Islet precursor cell (in vitro differentiated cells): ENCODE measurements at regions not wholly inside any gene's neighbourhood (a gene's known extent, or its start where the extent isn't known, plus 50 kb on each side); places are given as distances from the start of the nearest gene placed in this dataset.

Experiments
- DNase-seq: peaks from one replicate; pipeline ENCODE4 v3.0.0-alpha.2; 2018

DNA sequence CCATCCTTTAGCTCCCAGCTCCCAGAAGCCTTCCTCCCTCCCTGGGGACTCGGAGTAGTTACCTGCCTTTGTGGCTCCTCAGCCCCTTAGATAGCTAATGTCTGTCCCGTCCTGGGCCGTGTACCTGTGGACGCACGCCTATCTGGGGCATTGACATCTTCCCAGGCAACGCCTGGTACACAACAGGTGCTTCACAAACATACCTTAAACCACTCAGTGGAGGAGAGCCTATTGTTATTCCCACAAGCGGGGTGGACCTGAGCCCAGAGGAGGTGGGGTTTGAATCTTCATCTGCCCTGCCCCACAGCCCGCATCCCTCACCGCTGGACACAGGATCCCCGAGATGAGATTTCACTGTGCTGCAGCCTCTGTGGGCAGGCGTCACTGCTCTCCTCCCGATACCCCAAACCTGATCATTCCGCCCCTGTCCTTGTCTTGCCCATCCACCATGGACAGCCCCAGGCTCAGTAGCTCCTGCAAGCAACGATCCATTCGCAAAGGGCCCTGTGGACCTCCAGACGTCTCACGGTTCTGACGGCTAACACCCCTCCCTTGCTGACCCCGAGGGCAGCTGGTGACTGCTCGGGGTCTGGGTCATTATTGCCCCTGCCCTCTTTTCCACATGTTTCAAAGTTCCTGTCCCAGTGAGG lies 73.8 kb upstream of the SHISAL1 start:
- DNase-seq = no peak

- DNase-seq = no peak
These were observed 73.0 kb upstream of the SHISAL1 start for GRCh38 chr22:44385781-44386180.

DNA sequence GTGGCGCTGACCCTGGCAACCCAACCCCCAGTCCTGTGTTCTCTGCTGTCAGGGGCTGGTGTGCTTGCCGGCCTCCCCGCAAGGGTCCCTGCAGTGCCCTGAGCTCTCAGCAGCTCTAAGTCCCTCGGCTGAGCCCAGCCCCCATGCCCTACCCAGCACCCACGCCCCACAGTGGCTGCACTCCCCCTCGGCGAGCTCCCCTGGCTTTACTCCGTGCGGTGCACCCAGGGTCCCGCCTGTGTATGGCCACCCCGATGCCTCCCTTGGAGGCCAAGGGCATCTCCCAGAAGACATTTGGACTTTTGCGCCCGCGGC lies 72.5 kb upstream of the SHISAL1 start:
- DNase-seq = no peak

DNA sequence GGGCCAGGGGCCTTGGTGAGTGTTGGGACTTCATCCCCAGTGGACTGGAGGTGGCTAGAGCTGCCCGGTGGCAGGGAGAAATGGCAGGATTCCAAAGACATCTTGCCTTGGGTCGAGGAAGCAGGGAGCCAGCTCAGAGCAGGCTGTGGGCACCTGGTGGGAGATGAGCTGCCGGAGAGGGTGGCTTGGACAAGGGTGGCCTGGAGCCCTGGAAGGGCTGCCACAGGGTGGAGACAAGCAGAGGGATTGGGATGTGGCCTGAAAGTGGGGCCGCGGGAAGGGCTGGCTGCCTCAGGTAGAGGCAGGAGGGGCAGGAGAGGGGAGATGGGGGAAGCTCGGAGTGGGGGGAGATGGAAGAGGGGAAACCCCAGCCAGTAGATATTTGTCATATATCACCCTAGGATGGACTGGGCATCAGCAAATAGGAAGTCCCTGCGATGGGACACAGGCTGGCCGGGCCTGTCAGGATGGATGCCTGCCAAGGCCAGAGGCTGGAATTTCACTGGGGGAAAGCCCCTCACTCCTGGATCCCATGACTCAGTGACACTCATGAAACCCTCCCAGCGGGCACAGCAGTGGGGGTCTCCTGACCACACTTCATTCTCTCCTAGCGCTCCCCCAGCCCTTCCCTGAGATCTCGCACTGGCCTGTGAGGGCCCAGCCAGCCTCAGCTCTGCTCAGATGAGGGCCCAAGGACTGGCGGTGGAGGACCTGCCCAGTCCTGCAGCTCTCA lies 72.0 kb upstream of the SHISAL1 start:
- no peak for DNase-seq

GRCh38 chr22:44383652-44384562 lies 71.2 kb upstream of the SHISAL1 start:
- no peak for DNase-seq

GRCh38 chr22:44383064-44383575 lies 70.4 kb upstream of the SHISAL1 start:
- DNase-seq = no peak

DNA sequence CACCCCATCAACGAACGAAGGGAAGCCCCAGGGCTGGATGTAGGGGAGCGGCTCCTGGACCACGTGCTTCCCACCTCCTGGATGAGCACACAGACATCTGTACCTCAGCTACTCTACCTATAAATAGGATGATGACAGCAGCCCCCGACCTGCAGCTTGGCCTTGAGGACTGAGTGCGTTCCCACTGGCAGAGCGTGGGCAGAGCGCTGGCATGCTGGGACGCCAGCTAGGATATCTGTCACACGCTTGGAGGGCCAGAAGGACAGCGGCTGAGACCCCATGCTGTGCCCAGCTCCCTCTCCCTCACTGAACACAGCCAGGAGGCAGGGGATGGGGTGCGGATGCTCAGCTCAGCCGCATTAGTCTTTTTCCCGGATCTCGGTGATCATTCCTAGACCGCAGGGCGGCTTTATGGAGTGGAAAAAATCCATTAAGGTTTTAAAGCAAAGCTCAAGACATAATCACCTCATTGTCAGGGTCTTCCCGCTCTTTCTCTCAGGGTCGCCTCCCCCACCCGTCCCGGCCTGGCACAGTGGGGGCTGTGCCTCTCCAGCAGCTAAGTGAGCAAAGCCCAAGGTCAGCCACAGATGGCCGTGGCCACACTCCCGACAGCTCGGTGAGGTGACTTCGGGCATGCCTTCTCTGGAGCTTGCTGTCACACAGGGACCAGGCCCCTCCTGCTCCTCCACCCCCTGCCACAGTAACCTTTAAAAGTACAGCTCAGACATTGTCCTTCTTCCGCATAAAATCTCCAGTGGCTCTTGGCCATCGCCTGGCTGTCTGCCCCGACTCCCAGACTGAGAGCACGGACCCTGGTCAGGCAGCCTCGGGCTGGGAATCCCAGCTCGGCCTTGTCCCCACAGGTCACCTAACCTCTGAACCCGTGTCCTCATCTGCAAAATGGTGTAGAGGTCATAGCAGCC lies 69.6 kb upstream of the SHISAL1 start:
- DNase-seq = no peak

DNA sequence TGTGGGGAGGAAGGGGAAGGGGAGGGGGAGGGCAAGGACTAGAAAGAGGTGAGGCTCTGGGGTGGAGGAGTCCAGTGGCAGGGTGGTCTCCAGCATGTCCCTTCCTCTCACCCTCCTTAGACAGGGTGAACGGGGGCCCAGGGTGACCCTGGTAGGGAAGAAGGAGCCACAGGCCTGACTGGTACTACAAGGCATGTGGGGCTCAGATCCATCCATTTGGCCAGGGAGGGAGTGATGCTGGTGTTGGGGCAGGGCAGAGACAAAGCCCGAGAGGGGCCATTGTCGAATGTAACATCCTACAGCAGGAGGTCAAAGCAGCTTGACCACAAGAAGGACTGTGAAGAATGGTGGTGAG lies 69.0 kb upstream of the SHISAL1 start:
- no peak for DNase-seq

DNA sequence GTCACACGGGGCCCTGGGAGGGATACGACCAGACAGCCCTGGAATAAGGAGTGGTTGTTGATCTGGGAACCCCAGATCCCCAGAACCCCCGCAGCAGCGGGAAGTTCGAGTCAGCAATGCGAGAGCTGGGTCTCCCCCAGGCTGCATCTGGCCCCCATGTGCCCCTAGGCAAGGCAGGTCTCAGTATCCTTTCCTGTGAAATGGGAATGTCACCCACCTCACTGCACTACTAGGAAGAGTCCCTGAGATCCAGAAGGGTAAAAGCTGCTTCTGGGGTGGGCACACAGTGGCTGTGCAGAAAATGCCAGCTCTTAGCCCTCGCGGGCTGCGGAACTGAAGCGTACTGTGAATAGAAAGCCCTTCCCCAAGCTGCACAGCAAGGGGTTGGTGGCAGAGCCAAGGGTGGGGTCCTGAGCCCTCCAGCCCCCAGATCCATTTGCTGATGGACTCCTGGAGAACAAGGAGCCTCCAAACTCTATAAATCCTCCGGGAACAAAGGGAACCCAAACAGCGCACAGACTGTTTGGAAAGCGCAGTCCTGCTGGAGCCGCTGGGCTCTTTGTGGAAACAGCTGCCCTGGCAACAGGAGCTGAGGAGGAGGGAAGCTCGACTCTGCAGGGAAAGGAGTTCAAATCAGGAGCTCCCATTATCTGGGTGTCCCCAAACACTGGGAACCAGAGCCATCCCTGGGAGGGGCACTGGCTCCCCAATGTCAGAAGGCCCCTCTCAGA lies 68.2 kb upstream of the SHISAL1 start:
- no peak for DNase-seq

- DNase-seq = no peak
These were observed 67.3 kb upstream of the SHISAL1 start for GRCh38 chr22:44379817-44380755.

GRCh38 chr22:44378380-44378779 lies 65.6 kb upstream of the SHISAL1 start:
- DNase-seq = no peak

DNA sequence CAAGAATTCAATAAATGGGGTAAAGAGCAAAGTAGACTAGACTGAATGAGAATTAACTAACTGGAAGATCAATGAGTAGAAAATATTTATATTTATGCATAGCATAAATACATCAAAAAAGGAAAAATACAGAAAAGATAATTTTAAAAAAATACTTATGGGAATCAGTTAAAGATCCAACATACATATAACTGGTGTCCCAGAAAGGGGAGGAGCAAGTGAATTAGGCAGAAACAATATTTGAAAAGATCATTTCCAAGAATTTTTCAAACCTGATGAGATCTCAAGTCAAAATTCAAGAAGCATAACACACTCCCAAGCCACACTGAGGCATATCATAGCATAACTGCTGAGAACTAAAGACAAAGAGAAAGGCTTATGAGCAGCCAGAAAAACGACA lies 62.7 kb upstream of the SHISAL1 start:
- DNase-seq = no peak

GRCh38 chr22:44373234-44373633 lies 60.5 kb upstream of the SHISAL1 start:
- DNase-seq = no peak

GRCh38 chr22:44372611-44373010 lies 59.9 kb upstream of the SHISAL1 start:
- DNase-seq = no peak

DNA sequence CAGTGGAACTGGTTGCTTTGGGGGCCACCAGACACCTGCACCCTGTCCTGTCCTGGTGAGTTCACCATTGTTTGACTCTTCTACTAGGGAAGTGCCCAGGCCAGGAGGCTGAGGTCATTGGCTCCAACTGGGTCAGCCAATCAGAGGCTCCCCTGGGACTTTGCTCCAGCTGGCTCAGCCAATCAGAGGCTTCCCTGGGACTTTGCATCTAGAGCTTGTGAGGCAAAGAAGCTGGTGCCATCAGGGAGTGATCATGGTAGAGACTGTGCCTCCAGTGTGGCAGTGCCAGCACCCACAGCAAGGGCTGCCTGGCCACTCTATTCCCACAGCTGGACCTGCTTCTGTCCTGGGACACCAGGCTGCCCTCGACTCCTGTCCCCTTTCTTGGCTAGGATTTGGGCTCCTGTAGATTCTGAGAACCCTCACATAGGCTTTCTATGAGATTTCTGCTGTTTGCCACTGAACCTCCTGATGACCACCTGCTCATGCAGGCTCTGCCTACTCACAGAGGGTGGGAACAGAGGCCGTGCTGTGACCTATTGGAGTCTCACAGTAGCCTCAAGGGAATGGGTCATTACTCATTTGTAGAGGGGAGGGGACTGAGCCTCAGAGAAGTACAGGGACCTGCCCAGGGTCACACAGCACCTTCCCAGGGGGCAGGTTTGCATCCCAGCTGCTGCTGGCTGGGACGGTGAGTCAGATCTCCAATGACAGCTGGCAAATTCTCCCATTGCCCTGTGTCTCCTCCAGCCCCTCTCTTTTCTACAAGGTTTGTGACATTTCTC lies 59.2 kb upstream of the SHISAL1 start:
- DNase-seq = no peak

DNA sequence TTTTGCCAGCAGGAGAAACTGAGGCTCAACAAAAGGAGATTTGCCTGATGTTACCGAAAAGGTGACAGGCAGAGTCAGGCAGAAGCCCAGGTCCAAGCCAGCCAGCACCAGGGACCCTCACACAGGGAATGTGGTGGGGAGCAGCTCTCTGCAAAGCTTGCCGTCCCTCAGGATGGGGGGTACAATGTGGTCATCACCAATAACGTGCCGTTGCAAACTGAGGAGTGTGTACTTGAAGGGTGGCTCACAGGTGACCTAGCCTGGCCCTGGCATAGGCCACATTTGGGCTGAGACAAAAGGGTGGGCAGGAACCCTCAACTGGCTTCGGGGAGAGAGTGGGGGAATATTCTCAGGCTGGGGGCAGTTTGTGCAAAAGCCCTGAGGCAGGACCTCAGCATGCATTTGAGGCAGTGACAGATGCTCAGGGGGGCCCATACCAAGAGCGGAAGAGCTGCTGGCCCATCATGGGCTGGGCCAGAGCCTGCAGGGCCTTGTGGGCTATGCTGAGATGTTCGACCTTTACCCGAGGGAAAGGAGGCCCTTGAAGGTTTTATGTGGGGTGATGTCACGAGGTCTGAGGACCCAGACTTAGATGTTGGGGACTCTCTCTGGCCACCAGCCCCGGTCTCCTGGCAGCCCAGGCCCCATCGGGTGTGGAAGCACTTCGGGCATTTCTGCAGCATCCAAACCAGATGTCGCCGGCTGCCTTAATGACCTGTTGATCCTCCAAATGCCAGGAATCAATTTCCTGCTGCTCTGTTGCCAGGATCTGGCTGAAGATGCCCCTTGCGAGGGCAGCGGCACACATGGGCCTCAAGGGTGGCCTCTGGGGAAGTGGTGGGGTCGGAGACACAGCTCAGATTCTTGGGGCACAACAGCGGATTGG lies 57.4 kb upstream of the SHISAL1 start:
- DNase-seq = no peak

- no peak for DNase-seq
These were observed 56.5 kb upstream of the SHISAL1 start for GRCh38 chr22:44369293-44369661.

DNA sequence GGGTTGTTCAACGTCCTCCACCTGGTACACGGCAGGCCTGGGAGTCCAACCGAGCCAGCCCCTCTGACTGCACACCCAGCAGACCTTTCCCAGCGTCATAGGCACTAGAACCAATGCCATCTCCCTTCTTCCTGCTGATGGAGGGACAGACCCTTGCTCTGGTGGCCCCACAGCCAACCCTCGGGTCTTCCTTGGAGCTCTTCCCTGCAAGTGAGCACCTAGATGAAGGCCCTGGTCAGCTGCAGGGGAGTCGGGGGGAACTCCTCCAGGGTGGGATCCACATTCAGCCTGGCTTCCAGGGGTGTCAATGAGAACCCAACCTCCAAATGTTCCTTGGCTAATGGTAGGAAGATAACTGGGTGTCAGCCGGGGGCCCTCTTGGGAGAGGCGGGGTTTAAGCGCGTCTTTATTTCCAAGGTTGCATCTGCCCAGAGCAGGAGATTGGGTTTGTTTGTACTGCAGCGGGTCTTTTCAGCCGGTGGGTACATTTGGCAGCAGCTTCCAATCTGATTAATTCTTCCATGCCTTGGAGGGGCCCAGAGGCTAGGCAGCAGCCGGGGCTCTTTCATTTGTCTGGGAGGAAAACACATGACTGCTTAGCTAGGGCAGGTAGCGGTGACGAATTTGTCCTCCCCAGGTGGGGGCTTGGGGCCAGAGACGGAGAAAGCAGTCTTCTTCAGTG lies 56.0 kb upstream of the SHISAL1 start:
- DNase-seq = no peak
